ENCODE measurements at regions not wholly inside any gene's neighbourhood (a gene's known extent, or its start where the extent isn't known, plus 50 kb on each side); places are given as distances from the start of the nearest gene placed in this dataset.
A peak's percentile ranks its signal among the peaks of the same experiment; 100 is the strongest.
"Not testable (repeated sequence)": the region's sequence is repeated elsewhere in the genome, so short reads cannot be mapped to it uniquely, and the experiment has no call there.

- DNase-seq (ENCODE audit: low spot score), result no peak
Observed at GRCh38 chr17:71484546-71484945, 636.3 kb upstream of the SOX9 start.

GRCh38 chr17:71485426-71485825 is 635.4 kb upstream of the SOX9 start:
- no peak for DNase-seq (ENCODE audit: low spot score)

DNA sequence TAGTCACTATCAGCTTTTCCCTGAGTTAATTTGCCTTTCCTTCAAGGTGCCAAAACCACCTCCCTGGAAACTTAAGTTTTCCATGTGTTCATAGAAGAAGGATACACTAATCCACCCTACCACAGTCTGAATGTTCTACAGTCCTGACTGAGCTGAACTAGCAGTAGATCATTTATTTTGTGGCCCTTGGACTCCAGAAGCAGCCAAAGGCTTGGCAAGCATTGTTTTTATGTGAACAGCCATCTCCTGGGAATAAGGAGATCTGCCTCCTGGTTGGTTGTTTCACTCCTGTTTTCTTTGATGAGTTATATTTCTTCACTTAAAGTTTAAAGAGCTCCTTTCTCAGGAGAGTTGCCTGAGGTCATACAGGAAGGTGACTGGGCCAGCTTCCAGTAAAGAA is 634.6 kb upstream of the SOX9 start:
- DNase-seq (ENCODE audit: low spot score), result peak; percentile 4

DNA sequence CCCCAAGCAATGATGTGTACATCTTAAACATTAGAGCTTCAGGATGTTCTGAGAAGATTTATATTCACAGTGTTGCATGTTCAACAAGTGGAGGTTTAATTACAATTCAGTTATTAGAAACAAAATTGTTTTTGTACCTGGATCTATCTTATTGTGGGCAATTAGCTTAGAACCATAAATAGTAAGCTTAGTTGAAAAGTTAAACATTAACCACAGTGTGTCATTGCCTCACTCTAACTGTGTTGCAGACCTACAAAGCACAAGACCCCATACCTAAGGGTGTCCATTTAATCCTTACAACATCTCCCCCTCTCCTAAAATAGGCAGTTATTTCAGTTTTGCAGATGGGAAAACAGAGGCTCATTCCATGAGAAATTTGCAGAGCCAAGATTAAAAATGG is 632.0 kb upstream of the SOX9 start:
- no peak for DNase-seq (ENCODE audit: low spot score)

- peak; percentile 52 for DNase-seq (ENCODE audit: low spot score)
Observed at GRCh38 chr17:71494062-71494855, 626.6 kb upstream of the SOX9 start.

GRCh38 chr17:71495420-71495819 is 625.4 kb upstream of the SOX9 start:
- DNase-seq (ENCODE audit: low spot score), result no peak

- peak; percentile 64 for DNase-seq (ENCODE audit: low spot score)
Observed at GRCh38 chr17:71496552-71496951, 624.3 kb upstream of the SOX9 start.

DNA sequence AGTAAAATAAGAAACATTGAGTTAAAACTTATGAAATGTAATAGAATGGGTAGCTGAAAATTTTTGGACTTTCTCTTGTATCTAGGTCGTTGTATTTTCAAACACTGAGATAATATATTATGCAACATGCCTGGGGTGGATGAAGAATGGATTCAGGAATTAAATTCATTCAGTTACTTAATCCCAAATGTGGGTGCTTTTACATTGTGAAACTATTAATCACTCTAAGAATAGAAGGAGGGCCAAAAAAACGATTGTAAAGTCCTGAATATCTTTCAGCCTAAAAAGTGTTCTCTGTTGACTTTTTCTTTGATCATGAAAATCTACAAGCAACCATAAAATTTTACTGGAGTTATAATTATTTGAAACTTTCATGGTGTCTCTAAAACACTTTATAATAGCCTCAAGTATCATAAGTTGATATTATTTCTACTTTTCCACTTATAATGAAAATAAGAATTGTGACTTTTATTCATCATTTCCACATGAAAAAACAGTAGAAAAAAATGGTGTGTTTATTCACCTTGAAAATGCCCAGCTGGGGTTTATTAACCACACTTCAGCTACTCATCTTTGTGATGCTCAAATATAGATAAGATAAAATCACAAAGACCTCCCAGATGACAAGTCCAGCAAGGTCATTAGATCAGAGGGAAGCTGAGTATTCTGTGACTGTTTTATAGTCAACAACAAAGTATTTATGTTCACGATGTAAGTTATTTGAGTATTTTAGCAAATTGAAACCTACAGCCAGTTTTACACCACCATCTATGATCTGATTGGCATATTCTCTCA is 619.9 kb upstream of the SOX9 start:
- DNase-seq (ENCODE audit: low spot score), result peak; percentile 37

DNA sequence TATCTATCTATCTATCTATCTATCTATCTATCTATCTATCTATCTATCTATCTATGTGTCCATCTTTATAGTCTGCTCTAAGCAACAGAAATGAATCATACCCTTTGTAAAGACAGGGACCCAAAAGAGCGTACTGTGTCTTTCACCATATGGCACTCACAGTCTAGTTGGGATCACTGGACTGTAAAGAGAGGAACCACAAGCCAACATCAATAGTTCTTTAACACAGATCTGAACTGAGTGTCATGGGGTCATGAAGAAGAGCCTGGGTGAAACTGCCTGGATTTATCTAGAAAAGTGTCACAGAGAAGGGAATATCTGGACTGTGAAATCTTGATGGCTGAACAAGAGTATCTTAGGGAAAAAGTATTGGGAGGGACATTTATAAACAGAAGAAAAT is 619.1 kb upstream of the SOX9 start:
- no peak for DNase-seq (ENCODE audit: low spot score)

GRCh38 chr17:71502443-71502842 is 618.4 kb upstream of the SOX9 start:
- DNase-seq (ENCODE audit: low spot score), result no peak

GRCh38 chr17:71503710-71504465 is 616.9 kb upstream of the SOX9 start:
- no peak for DNase-seq (ENCODE audit: low spot score)

DNA sequence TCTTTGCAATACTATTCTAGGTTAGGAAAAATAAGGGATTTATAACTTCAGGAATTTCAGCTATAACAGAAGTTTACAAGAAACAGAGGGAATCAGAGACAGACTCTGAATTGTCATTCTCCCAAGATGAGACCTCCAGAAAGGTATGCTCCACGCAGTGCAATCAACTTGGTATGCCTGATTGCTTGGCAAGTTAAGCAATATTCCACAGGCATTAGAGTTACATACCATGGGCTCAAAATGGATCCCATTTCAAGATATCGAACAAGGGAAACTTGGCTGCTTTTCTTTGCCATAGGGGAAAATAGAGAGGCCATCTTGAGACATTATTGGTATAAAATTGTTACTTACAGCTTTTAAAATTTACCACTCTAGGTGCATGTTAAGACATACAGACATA is 615.6 kb upstream of the SOX9 start:
- peak; percentile 49 for DNase-seq (ENCODE audit: low spot score)

DNA sequence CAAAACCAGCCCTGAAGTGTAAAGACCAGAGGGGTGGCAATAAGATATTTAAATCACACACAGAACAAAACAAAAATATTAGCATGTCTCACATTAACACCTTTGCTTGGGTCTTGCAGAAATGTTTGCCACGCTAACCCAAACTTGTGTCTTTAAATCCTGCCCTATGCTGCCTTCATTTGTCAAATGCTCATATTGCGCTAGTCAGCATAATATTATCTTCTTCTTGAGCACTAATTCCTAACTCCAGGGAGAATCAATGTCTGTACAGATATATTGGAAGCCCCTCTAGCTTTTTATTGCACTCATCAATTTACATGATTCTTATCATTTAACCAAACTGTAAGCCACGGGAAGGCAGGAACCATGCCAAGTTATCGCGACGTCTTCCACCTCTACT is 614.8 kb upstream of the SOX9 start:
- no peak for DNase-seq (ENCODE audit: low spot score)

GRCh38 chr17:71511266-71511995 is 609.4 kb upstream of the SOX9 start:
- no peak for DNase-seq (ENCODE audit: low spot score)

GRCh38 chr17:71513725-71514124 is 607.1 kb upstream of the SOX9 start:
- not testable (repeated sequence) for DNase-seq (ENCODE audit: low spot score)

- no peak for DNase-seq (ENCODE audit: low spot score)
Observed at GRCh38 chr17:71516149-71516548, 604.7 kb upstream of the SOX9 start.

GRCh38 chr17:71519285-71519684 is 601.5 kb upstream of the SOX9 start:
- no peak for DNase-seq (ENCODE audit: low spot score)

DNA sequence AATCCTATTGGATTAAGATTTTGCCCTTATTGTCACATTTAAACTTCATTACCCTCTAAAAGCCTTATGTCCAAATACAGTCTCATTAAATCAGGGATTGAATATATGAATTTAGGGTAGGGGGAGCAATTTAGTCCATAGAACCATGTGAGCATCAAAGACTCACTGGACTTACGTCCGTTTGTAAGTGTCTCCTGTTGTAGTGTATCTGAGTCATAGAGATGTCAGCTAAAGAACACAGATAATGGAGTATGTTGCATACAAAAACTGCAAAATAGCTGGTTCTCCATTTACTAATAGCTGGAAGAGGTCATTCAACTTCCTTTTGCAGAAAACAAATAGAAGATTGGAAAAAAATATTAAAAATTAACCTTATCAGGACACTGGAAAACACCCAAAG is 599.1 kb upstream of the SOX9 start:
- DNase-seq (ENCODE audit: low spot score), result no peak

GRCh38 chr17:71522383-71522782 is 598.4 kb upstream of the SOX9 start:
- DNase-seq (ENCODE audit: low spot score), result no peak

DNA sequence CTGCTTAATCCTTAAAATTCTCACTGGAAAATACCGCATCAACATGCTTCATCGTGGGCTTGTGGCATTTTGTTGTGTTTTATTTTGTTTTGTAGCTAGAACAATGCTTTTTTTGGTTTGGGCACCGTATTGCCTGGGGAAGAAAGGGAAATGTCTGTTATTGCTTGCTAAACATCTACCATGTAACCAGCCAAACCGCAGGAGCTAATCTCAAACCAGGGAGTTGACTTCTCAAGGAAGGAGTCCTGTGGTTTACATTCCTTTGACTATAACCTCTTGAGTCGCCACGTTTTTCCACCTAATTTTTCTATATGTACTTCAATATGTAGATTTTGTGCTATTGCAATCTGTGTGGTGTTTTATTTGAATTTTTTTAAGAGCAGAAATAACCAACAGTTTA is 593.5 kb upstream of the SOX9 start:
- no peak for DNase-seq (ENCODE audit: low spot score)

DNA sequence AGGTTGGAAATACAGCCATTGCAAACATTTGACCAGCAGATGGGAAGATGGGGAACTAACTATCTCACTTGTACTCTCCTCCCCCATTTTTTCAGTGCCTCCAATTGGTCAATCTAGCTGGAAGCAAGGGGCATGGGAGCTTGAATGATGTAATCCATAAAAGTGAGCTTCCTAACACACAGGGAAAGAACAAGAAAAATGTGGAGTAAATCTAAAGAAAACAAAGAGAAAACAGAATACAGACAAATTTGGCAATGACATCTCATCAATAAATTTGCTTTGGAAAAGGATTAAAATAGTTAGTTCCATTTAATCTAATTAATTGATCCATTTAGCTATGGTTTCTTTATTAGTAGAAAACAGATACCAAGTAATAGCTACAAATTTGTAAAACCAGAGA is 592.6 kb upstream of the SOX9 start:
- no peak for DNase-seq (ENCODE audit: low spot score)

- no peak for DNase-seq (ENCODE audit: low spot score)
Observed at GRCh38 chr17:71530248-71530647, 590.6 kb upstream of the SOX9 start.

Measured in AG08395 (cell line).